K562 (cell line): ENCODE measurements at regions not wholly inside any gene's neighbourhood (a gene's known extent, or its start where the extent isn't known, plus 50 kb on each side); places are given as distances from the start of the nearest gene placed in this dataset.

Source experiments
- ATAC-seq: fragments of 200-7000 bp; cut with Tn5 transposase; 3 replicates; pipeline ENCODE4 v1.9.1; 2020; ENCODE audit warnings: moderate library complexity
- BruUV-seq: library from RNA; stranded (reverse); fragments of 400-500 nt; replicated peaks from 2 replicates; lab custom pipeline; 2021; lab: Mats Ljungman, UMichigan
- CTCF ChIA-PET: fragments of 300-600 bp; formaldehyde crosslinking; extraction: SDS; loops from one replicate; lab custom pipeline; 2021; ENCODE audit warnings: low intra/inter-chr PET ratio; lab: Yijun Ruan, JAX
- POLR2A ChIA-PET: fragments of 300-600, 350-650 bp; sonication (Branson Sonifier 250); formaldehyde crosslinking; extraction: SDS; loops from one replicate; lab custom pipeline; 2021; ENCODE audit warnings: antibody characterized with exemption, inconsistent platforms; lab: Yijun Ruan, JAX
- DNase-seq, 4 experiments: peaks; one replicate each; pipeline versions ENCODE4 v3.0.0 to v3.0.0-alpha.2; 2011 to 2018; ENCODE audit warnings: low spot score in 3 of 4, mixed read lengths in 3 of 4; ENCODE audit errors: extremely low read depth in 1 of 4
- FAIRE-seq: peaks from 2 replicates; lab custom pipeline; 2011; peaks lifted over from hg19 to GRCh38; lab: Jason Lieb, UNC
- H2AFZ ChIP-seq: 2 replicates; pipeline ENCODE4 v1.6.0; 2011; ENCODE audit warnings: low read depth, low read length, control low read depth, inconsistent platforms
- H3K27ac ChIP-seq: fragments of 200-600 bp; 3 replicates; pipeline ENCODE4 v1.8.0; 2011; ENCODE audit warnings: low read depth, mild to moderate bottlenecking, control low read depth, inconsistent platforms, low read length, moderate library complexity, mixed read lengths; ENCODE audit errors: extremely low read depth
- H3K27me3 ChIP-seq, 2 experiments: fragments of 300-600 bp in 1 of 2; 2 replicates in 1 of 2; 3 replicates in 1 of 2; pipeline versions ENCODE4 v1.6.0 to v1.8.0; 2011; ENCODE audit warnings: inconsistent platforms in 2 of 2, low read length in 2 of 2, mild to moderate bottlenecking in 1 of 2, mixed read lengths in 1 of 2, moderate library complexity in 1 of 2; ENCODE audit not compliant: control insufficient read depth in 2 of 2, insufficient read depth in 2 of 2
- H3K36me3 ChIP-seq: fragments of 300-600 bp; 3 replicates; pipeline ENCODE4 v1.8.0; 2011; ENCODE audit warnings: mild to moderate bottlenecking, low read length, inconsistent platforms; ENCODE audit not compliant: control insufficient read depth, insufficient read depth
- H3K4me1 ChIP-seq, 2 experiments: fragments of 200-600 bp in 1 of 2; replicated peaks in 1 of 2; 2 replicates in 1 of 2; 3 replicates in 1 of 2; pipeline versions ENCODE4 v1.5.1 to v1.8.0; 2011; ENCODE audit warnings: inconsistent platforms in 2 of 2, low read length in 2 of 2, mild to moderate bottlenecking in 1 of 2, mixed read lengths in 1 of 2, moderate library complexity in 1 of 2; ENCODE audit not compliant: control insufficient read depth in 2 of 2, insufficient read depth in 2 of 2
- H3K4me2 ChIP-seq: 2 replicates; pipeline ENCODE4 v1.6.1; 2011; ENCODE audit warnings: low read length, control low read depth, inconsistent platforms, mixed read lengths; ENCODE audit not compliant: insufficient read depth
- H3K4me3 ChIP-seq: fragments of 200-600 bp; sonication (generic), shearing (Covaris generic); 2 replicates; pipeline ENCODE4 v1.5.1; 2016; ENCODE audit warnings: control low read depth, inconsistent platforms
- H3K79me2 ChIP-seq: fragments of 200-600 bp; 3 replicates; pipeline ENCODE4 v1.8.0; 2011; ENCODE audit warnings: low read length, inconsistent platforms; ENCODE audit not compliant: control insufficient read depth, insufficient read depth
- H3K9ac ChIP-seq, 2 experiments: 2 replicates each; pipeline versions ENCODE4 v1.6.0 to v1.6.1; 2011; ENCODE audit warnings: low read depth in 2 of 2, low read length in 2 of 2, control low read depth in 1 of 2, inconsistent platforms in 1 of 2, mild to moderate bottlenecking in 1 of 2, mixed read lengths in 1 of 2; ENCODE audit not compliant: insufficient read depth in 1 of 2
- H3K9me1 ChIP-seq: one replicate; pipeline ENCODE4 v1.6.0; 2011; ENCODE audit warnings: inconsistent platforms, mild to moderate bottlenecking, low read length, moderate library complexity; ENCODE audit not compliant: control insufficient read depth, insufficient read depth
- H3K9me3 ChIP-seq: replicated peaks from 2 replicates; pipeline ENCODE4 v1.5.1; 2011; ENCODE audit warnings: low read depth, low read length, inconsistent platforms; ENCODE audit not compliant: control insufficient read depth, insufficient read depth
- H4K20me1 ChIP-seq: replicated peaks from 2 replicates; pipeline ENCODE4 v1.6.1; 2011; ENCODE audit warnings: low read length, inconsistent platforms, mixed read lengths; ENCODE audit not compliant: control insufficient read depth, insufficient read depth
- BCOR ChIP-seq: fragments of 450-650 bp; IDR thresholded peaks from 2 replicates; pipeline ENCODE4 v1.6.1; 2016
- FOXJ2 ChIP-seq: fragments of 200-800 bp; sonication (Bioruptor generic); IDR thresholded peaks from 2 replicates; pipeline ENCODE4 v1.6.1; 2016; ENCODE audit warnings: missing genetic modification characterization, missing compliant biosample characterization
- FOXM1 ChIP-seq, 2 experiments: fragments of 450-650 bp in 1 of 2; sonication (generic) in 1 of 2; formaldehyde crosslinking in 1 of 2; IDR thresholded peaks; 2 replicates each; pipeline versions ENCODE4 v1.6.1 to v1.9.0; 2017 to 2022; ENCODE audit warnings: low read depth in 2 of 2, mild to moderate bottlenecking in 2 of 2, missing genetic modification reagents in 1 of 2, moderate library complexity in 1 of 2
- GABPA ChIP-seq: fragments of 200-800 bp; sonication (Bioruptor generic); conservative IDR thresholded peaks from 2 replicates; pipeline ENCODE4 v1.6.1; 2016; ENCODE audit warnings: low read depth, missing genetic modification characterization, missing compliant biosample characterization
- KAT7 ChIP-seq: sonication (generic); formaldehyde crosslinking; IDR thresholded peaks from 2 replicates; pipeline ENCODE4 v1.8.0; 2022; ENCODE audit warnings: missing genetic modification reagents, mild to moderate bottlenecking, borderline replicate concordance
- KLF10 ChIP-seq: fragments of 250-450 bp; sonication (Bioruptor Pico); IDR thresholded peaks from 2 replicates; pipeline ENCODE4 v1.6.1; 2021; ENCODE audit warnings: matching md5 sums
- MXD1 ChIP-seq: fragments of 250-450 bp; sonication (Bioruptor Pico); IDR thresholded peaks from 2 replicates; pipeline ENCODE4 v1.8.0; 2021; ENCODE audit warnings: borderline replicate concordance, mild to moderate bottlenecking, moderate library complexity; ENCODE audit not compliant: poor library complexity, severe bottlenecking
- MYBL2 ChIP-seq, 2 experiments: fragments of 450-650 bp in 1 of 2; sonication (generic) in 1 of 2; formaldehyde crosslinking in 1 of 2; IDR thresholded peaks; 2 replicates each; pipeline versions ENCODE4 v1.6.1 to v1.8.1; 2017 to 2022; ENCODE audit warnings: borderline replicate concordance in 1 of 2, inconsistent platforms in 1 of 2, low read depth in 1 of 2, mild to moderate bottlenecking in 1 of 2, missing genetic modification reagents in 1 of 2, moderate library complexity in 1 of 2
- RBM14 ChIP-seq: fragments of 200-400 bp; formaldehyde crosslinking; IDR thresholded peaks from 2 replicates; pipeline ENCODE4 v1.6.1; 2018; ENCODE audit warnings: low read depth, mild to moderate bottlenecking, low read length, moderate library complexity, borderline replicate concordance; ENCODE audit not compliant: insufficient read depth
- SLC30A9 ChIP-seq: fragments of 250-450 bp; sonication (Bioruptor Pico); IDR thresholded peaks from 2 replicates; pipeline ENCODE4 v1.8.0; 2022; ENCODE audit warnings: mild to moderate bottlenecking, moderate library complexity
- SPI1 ChIP-seq: IDR thresholded peaks from 2 replicates; pipeline ENCODE4 v1.6.1; 2011; ENCODE audit warnings: low read depth, low read length, control low read depth, borderline replicate concordance
- SRF ChIP-seq, 2 experiments: fragments of 250-450, 450-650 bp in 1 of 2; sonication (Bioruptor Pico) in 1 of 2; sonication (generic) in 1 of 2; formaldehyde crosslinking; IDR thresholded peaks; 2 replicates each; pipeline versions ENCODE4 v1.5.0 to v1.5.1; 2020 to 2022; ENCODE audit warnings: mild to moderate bottlenecking in 1 of 2, missing genetic modification reagents in 1 of 2
- SRSF3 ChIP-seq: fragments of 200-400 bp; formaldehyde crosslinking; IDR thresholded peaks from 2 replicates; pipeline ENCODE4 v1.6.1; 2016; ENCODE audit warnings: mild to moderate bottlenecking, low read length, moderate library complexity; ENCODE audit not compliant: insufficient read depth
- ZNF146 ChIP-seq: IDR thresholded peaks from one replicate; pipeline ENCODE4 v1.6.1; 2018; ENCODE audit warnings: missing compliant biosample characterization; ENCODE audit not compliant: unreplicated experiment
- ZNF253 ChIP-seq: fragments of 250-450 bp; sonication (Bioruptor Pico); conservative IDR thresholded peaks from 2 replicates; pipeline ENCODE4 v1.6.1; 2021; ENCODE audit warnings: mild to moderate bottlenecking
- ZNF384 ChIP-seq: IDR thresholded peaks from 2 replicates; pipeline ENCODE4 v1.6.1; 2012; ENCODE audit warnings: low read depth, low read length, improper control_type of control experiment
- ZNF778 ChIP-seq: fragments of 450-650 bp; formaldehyde crosslinking; IDR thresholded peaks from 2 replicates; pipeline ENCODE4 v1.4.0; 2020; ENCODE audit warnings: mild to moderate bottlenecking, moderate library complexity
- WGBS: fragments of 100-300 bp; shearing (Covaris generic); methylation state at CpG from one replicate; pipeline ENCODE4 v1.1.6; 2016; ENCODE audit warnings: low coverage, mixed read lengths; ENCODE audit not compliant: insufficient coverage; ENCODE audit errors: missing lambda C conversion rate; 5-methylcytosine and 5-hydroxymethylcytosine counted together
- in situ Hi-C: fragments of 300-500 bp; cut with MboI; formaldehyde crosslinking; loops from 4 replicates; pipeline ENCODE4 v1.15.0; 2018; ENCODE audit warnings: inconsistent platforms, mixed read lengths
- intact Hi-C: fragments of 100-400 bp; cut with micrococcal nuclease; formaldehyde crosslinking; loops from 2 replicates; pipeline ENCODE4 v1.14.2; 2022

GRCh38 chr15:62981071-62981470 is 61.5 kb upstream of the TPM1 start:
- Histone ChIP-seq H3K9me1 (no peaks in the 10 kb centered on the region), H2AFZ (no peak overlapping the region), H3K4me3 (no peak overlapping the region), H4K20me1 (no peaks in the 10 kb centered on the region; the same call in 1 of the 2 replicates), H3K4me1 (no peaks in the 10 kb centered on the region), H3K27ac (no peak overlapping the region), H3K9ac (no peak overlapping the region), H3K79me2 (no peaks in the 10 kb centered on the region), H3K9me3 (no peaks in the 10 kb centered on the region), H3K4me2 (no peak overlapping the region), H3K36me3 (no peaks in the 10 kb centered on the region), H3K27me3 (peaks cover 23 to 33% of the 10 kb centered on the region in 2 experiments)
- FAIRE-seq, result no peak
- ChIA-PET POLR2A (no interaction called here), CTCF (interaction anchor here (0.7 kb wide), 1 partner anchor 60 kb away, joined by 3 read pairs; no protein-coding TSS in a partner anchor)
- no peak for DNase-seq
- WGBS, result 0% methylated on average over 3 of the region's 3 CpGs
- in situ Hi-C loops (no loop called here), intact Hi-C loops (no loop called here)
- TF ChIP-seq FOXJ2 (tag) (no peak), MXD1 (no peak), SLC30A9 (CRISPR knock-in tag) (no peak)
- BruUV-seq, result no TSS peak
- no peak for ATAC-seq

- Histone ChIP-seq H2AFZ (no peak overlapping the region), H3K79me2 (no peaks in the 10 kb centered on the region), H3K36me3 (no peaks in the 10 kb centered on the region), H3K4me2 (no peak overlapping the region), H3K4me1 (no peaks in the 10 kb centered on the region), H3K9me3 (no peaks in the 10 kb centered on the region), H3K27ac (no peak overlapping the region), H3K9ac (no peak overlapping the region), H3K27me3 (peaks cover 43 to 49% of the 10 kb centered on the region in 2 experiments), H4K20me1 (no peaks in the 10 kb centered on the region), H3K9me1 (no peaks in the 10 kb centered on the region), H3K4me3 (no peak overlapping the region)
- POLR2A ChIA-PET, result interaction anchor here (0.6 kb wide), 1 partner anchor 222 kb away, joined by 3 read pairs; no protein-coding TSS in a partner anchor
- CTCF ChIA-PET, result no interaction called here
- WGBS, result 0% methylated on average over 8 of the region's 8 CpGs
- intact Hi-C loops, result no loop called here
- no peak for ATAC-seq
- no TSS peak for BruUV-seq
- no peak for FAIRE-seq
- in situ Hi-C loops, result no loop called here
- DNase-seq, result peak in 1 of 4 experiments; percentile 4
- no peak for TF ChIP-seq KLF10 (CRISPR knock-in tag)
- peak; percentile 36; the same call in 1 of the 2 replicates for TF ChIP-seq GABPA (tag)
- TF ChIP-seq SPI1, result peak; percentile 77; the same call in 1 of the 2 replicates
- no peak for TF ChIP-seq KAT7
- no peak for TF ChIP-seq ZNF778 (CRISPR knock-in tag)
- no peak for TF ChIP-seq RBM14
- no peak for TF ChIP-seq ZNF253
- TF ChIP-seq SRF (CRISPR knock-in tag; IDR thresholded peaks at IDR 0.05), result peak in 1 of 2 experiments; percentile 61; a peak in 2 of 4 replicates
- TF ChIP-seq SRSF3, result no peak
- TF ChIP-seq ZNF146 (CRISPR knock-in tag), result no peak
- no peak for TF ChIP-seq ZNF384
- TF ChIP-seq BCOR, result no peak
- TF ChIP-seq FOXM1 (IDR thresholded peaks at IDR 0.05; ENCODE audit: low read depth), result peak; percentile 78
- no peak for TF ChIP-seq FOXM1 (CRISPR knock-in tag; IDR thresholded peaks at IDR 0.05; ENCODE audit: low read depth)
- peak; percentile 54 for TF ChIP-seq MYBL2 (IDR thresholded peaks at IDR 0.05; ENCODE audit: low read depth)
- no peak for TF ChIP-seq MYBL2 (CRISPR knock-in tag; IDR thresholded peaks at IDR 0.05; ENCODE audit: borderline replicate concordance)
Measured at GRCh38 chr15:62983956-62984355, 58.6 kb upstream of the TPM1 start.
